K562 (cell line): ENCODE measurements at regions not wholly inside any gene's neighbourhood (a gene's known extent, or its start where the extent isn't known, plus 50 kb on each side); places are given as distances from the start of the nearest gene placed in this dataset.

Source experiments
- ATAC-seq: fragments of 200-7000 bp; cut with Tn5 transposase; 3 replicates; pipeline ENCODE4 v1.9.1; 2020; ENCODE audit warnings: moderate library complexity
- BruUV-seq: library from RNA; stranded (reverse); fragments of 400-500 nt; replicated peaks from 2 replicates; lab custom pipeline; 2021; lab: Mats Ljungman, UMichigan
- CTCF ChIA-PET: fragments of 300-600 bp; formaldehyde crosslinking; extraction: SDS; loops from one replicate; lab custom pipeline; 2021; ENCODE audit warnings: low intra/inter-chr PET ratio; lab: Yijun Ruan, JAX
- POLR2A ChIA-PET: fragments of 300-600, 350-650 bp; sonication (Branson Sonifier 250); formaldehyde crosslinking; extraction: SDS; loops from one replicate; lab custom pipeline; 2021; ENCODE audit warnings: antibody characterized with exemption, inconsistent platforms; lab: Yijun Ruan, JAX
- DNase-seq, 4 experiments: peaks; one replicate each; pipeline versions ENCODE4 v3.0.0 to v3.0.0-alpha.2; 2011 to 2018; ENCODE audit warnings: low spot score in 3 of 4, mixed read lengths in 3 of 4; ENCODE audit errors: extremely low read depth in 1 of 4
- FAIRE-seq: peaks from 2 replicates; lab custom pipeline; 2011; peaks lifted over from hg19 to GRCh38; lab: Jason Lieb, UNC
- H2AFZ ChIP-seq: 2 replicates; pipeline ENCODE4 v1.6.0; 2011; ENCODE audit warnings: low read depth, low read length, control low read depth, inconsistent platforms
- H3K27ac ChIP-seq: fragments of 200-600 bp; 3 replicates; pipeline ENCODE4 v1.8.0; 2011; ENCODE audit warnings: low read depth, mild to moderate bottlenecking, control low read depth, inconsistent platforms, low read length, moderate library complexity, mixed read lengths; ENCODE audit errors: extremely low read depth
- H3K27me3 ChIP-seq, 2 experiments: fragments of 300-600 bp in 1 of 2; 2 replicates in 1 of 2; 3 replicates in 1 of 2; pipeline versions ENCODE4 v1.6.0 to v1.8.0; 2011; ENCODE audit warnings: inconsistent platforms in 2 of 2, low read length in 2 of 2, mild to moderate bottlenecking in 1 of 2, mixed read lengths in 1 of 2, moderate library complexity in 1 of 2; ENCODE audit not compliant: control insufficient read depth in 2 of 2, insufficient read depth in 2 of 2
- H3K36me3 ChIP-seq: fragments of 300-600 bp; 3 replicates; pipeline ENCODE4 v1.8.0; 2011; ENCODE audit warnings: mild to moderate bottlenecking, low read length, inconsistent platforms; ENCODE audit not compliant: control insufficient read depth, insufficient read depth
- H3K4me1 ChIP-seq, 2 experiments: fragments of 200-600 bp in 1 of 2; replicated peaks in 1 of 2; 2 replicates in 1 of 2; 3 replicates in 1 of 2; pipeline versions ENCODE4 v1.5.1 to v1.8.0; 2011; ENCODE audit warnings: inconsistent platforms in 2 of 2, low read length in 2 of 2, mild to moderate bottlenecking in 1 of 2, mixed read lengths in 1 of 2, moderate library complexity in 1 of 2; ENCODE audit not compliant: control insufficient read depth in 2 of 2, insufficient read depth in 2 of 2
- H3K4me2 ChIP-seq: 2 replicates; pipeline ENCODE4 v1.6.1; 2011; ENCODE audit warnings: low read length, control low read depth, inconsistent platforms, mixed read lengths; ENCODE audit not compliant: insufficient read depth
- H3K4me3 ChIP-seq: fragments of 200-600 bp; sonication (generic), shearing (Covaris generic); 2 replicates; pipeline ENCODE4 v1.5.1; 2016; ENCODE audit warnings: control low read depth, inconsistent platforms
- H3K79me2 ChIP-seq: fragments of 200-600 bp; 3 replicates; pipeline ENCODE4 v1.8.0; 2011; ENCODE audit warnings: low read length, inconsistent platforms; ENCODE audit not compliant: control insufficient read depth, insufficient read depth
- H3K9ac ChIP-seq, 2 experiments: 2 replicates each; pipeline versions ENCODE4 v1.6.0 to v1.6.1; 2011; ENCODE audit warnings: low read depth in 2 of 2, low read length in 2 of 2, control low read depth in 1 of 2, inconsistent platforms in 1 of 2, mild to moderate bottlenecking in 1 of 2, mixed read lengths in 1 of 2; ENCODE audit not compliant: insufficient read depth in 1 of 2
- H3K9me1 ChIP-seq: one replicate; pipeline ENCODE4 v1.6.0; 2011; ENCODE audit warnings: inconsistent platforms, mild to moderate bottlenecking, low read length, moderate library complexity; ENCODE audit not compliant: control insufficient read depth, insufficient read depth
- H3K9me3 ChIP-seq: replicated peaks from 2 replicates; pipeline ENCODE4 v1.5.1; 2011; ENCODE audit warnings: low read depth, low read length, inconsistent platforms; ENCODE audit not compliant: control insufficient read depth, insufficient read depth
- H4K20me1 ChIP-seq: replicated peaks from 2 replicates; pipeline ENCODE4 v1.6.1; 2011; ENCODE audit warnings: low read length, inconsistent platforms, mixed read lengths; ENCODE audit not compliant: control insufficient read depth, insufficient read depth
- E2F3 ChIP-seq: fragments of 250-450 bp; sonication (Bioruptor Pico); IDR thresholded peaks from 2 replicates; pipeline ENCODE4 v1.4.0; 2020; ENCODE audit warnings: mild to moderate bottlenecking
- GTF2E2 ChIP-seq: fragments of 200-800 bp; sonication (Bioruptor generic); IDR thresholded peaks from 2 replicates; pipeline ENCODE4 v1.6.1; 2016; ENCODE audit warnings: missing genetic modification characterization, missing compliant biosample characterization
- ID3 ChIP-seq, 2 experiments: fragments of 250-450 bp in 1 of 2; fragments of 450-650 bp in 1 of 2; sonication (Bioruptor Pico) in 1 of 2; IDR thresholded peaks; 2 replicates each; pipeline versions ENCODE4 v1.6.1 to v1.8.0; 2016 to 2021; ENCODE audit warnings: mild to moderate bottlenecking in 2 of 2, moderate library complexity in 2 of 2, missing compliant biosample characterization in 1 of 2, missing genetic modification characterization in 1 of 2
- IRF2 ChIP-seq: sonication (generic); formaldehyde crosslinking; IDR thresholded peaks from 2 replicates; pipeline ENCODE4 v1.8.1; 2022; ENCODE audit warnings: mild to moderate bottlenecking, missing genetic modification reagents
- STAT6 ChIP-seq: sonication (generic); formaldehyde crosslinking; IDR thresholded peaks from 2 replicates; pipeline ENCODE4 v1.8.1; 2023; ENCODE audit warnings: mild to moderate bottlenecking, missing genetic modification reagents
- TEAD4 ChIP-seq, 2 experiments: sonication (generic) in 1 of 2; formaldehyde crosslinking in 1 of 2; IDR thresholded peaks; 2 replicates each; pipeline versions ENCODE4 v1.6.1 to v1.8.0; 2012 to 2022; ENCODE audit warnings: borderline replicate concordance in 1 of 2, inconsistent platforms in 1 of 2, low read length in 1 of 2, mild to moderate bottlenecking in 1 of 2, missing genetic modification reagents in 1 of 2
- THRAP3 ChIP-seq: fragments of 450-650 bp; IDR thresholded peaks from 2 replicates; pipeline ENCODE4 v1.6.1; 2016; ENCODE audit warnings: mild to moderate bottlenecking, inconsistent platforms, borderline replicate concordance
- TSC22D4 ChIP-seq: fragments of 450-650 bp; IDR thresholded peaks from 2 replicates; pipeline ENCODE4 v1.6.1; 2016; ENCODE audit warnings: missing genetic modification characterization, missing biosample characterization, control low read depth
- USF2 ChIP-seq: sonication (generic); formaldehyde crosslinking; IDR thresholded peaks from 2 replicates; pipeline ENCODE4 v1.5.0; 2020; ENCODE audit warnings: missing genetic modification reagents
- ZFP36 ChIP-seq: fragments of 150-350 bp; IDR thresholded peaks from 2 replicates; pipeline ENCODE4 v1.6.1; 2018; ENCODE audit warnings: low read length, low read depth; ENCODE audit not compliant: partially characterized antibody
- WGBS: fragments of 100-300 bp; shearing (Covaris generic); methylation state at CpG from one replicate; pipeline ENCODE4 v1.1.6; 2016; ENCODE audit warnings: low coverage, mixed read lengths; ENCODE audit not compliant: insufficient coverage; ENCODE audit errors: missing lambda C conversion rate; 5-methylcytosine and 5-hydroxymethylcytosine counted together
- in situ Hi-C: fragments of 300-500 bp; cut with MboI; formaldehyde crosslinking; loops from 4 replicates; pipeline ENCODE4 v1.15.0; 2018; ENCODE audit warnings: inconsistent platforms, mixed read lengths
- intact Hi-C: fragments of 100-400 bp; cut with micrococcal nuclease; formaldehyde crosslinking; loops from 2 replicates; pipeline ENCODE4 v1.14.2; 2022

- CTCF ChIA-PET: no interaction called here
- peaks cover 3 to 45% of the 10 kb centered on the region in 2 experiments; a peak in 3 of 5 replicates for H3K27me3 ChIP-seq
- H3K9me3 ChIP-seq: no peaks in the 10 kb centered on the region
- H3K4me3 ChIP-seq: no peak overlapping the region
- H3K4me1 ChIP-seq: peaks cover 0 to 9% of the 10 kb centered on the region in 2 experiments; a peak in 2 of 5 replicates
- FAIRE-seq (no peak), DNase-seq (no peak)
- no peaks in the 10 kb centered on the region for H3K36me3 ChIP-seq
- POLR2A ChIA-PET: no interaction called here
- in situ Hi-C loops: no loop called here
- no peaks in the 10 kb centered on the region for H3K9me1 ChIP-seq
- no peak overlapping the region for H3K4me2 ChIP-seq
- 9% methylated on average over 8 of the region's 14 CpGs for WGBS
- no peak overlapping the region for H3K9ac ChIP-seq
- H2AFZ ChIP-seq: no peak overlapping the region
- no peaks in the 10 kb centered on the region for H4K20me1 ChIP-seq
- intact Hi-C loops: no loop called here
- no peak for TF ChIP-seq TSC22D4 (tag)
- no peak for TF ChIP-seq GTF2E2 (tag)
- no peak for TF ChIP-seq E2F3 (CRISPR knock-in tag)
- no peak for TF ChIP-seq STAT6 (CRISPR knock-in tag)
- no peak for TF ChIP-seq TEAD4 (IDR thresholded peaks at IDR 0.05; ENCODE audit: low read length)
- no peak for TF ChIP-seq TEAD4 (CRISPR knock-in tag; IDR thresholded peaks at IDR 0.05; ENCODE audit: borderline replicate concordance)
- TF ChIP-seq ZFP36: no peak
- TF ChIP-seq USF2 (CRISPR knock-in tag): no peak
- no peak for TF ChIP-seq ID3 (CRISPR knock-in tag; IDR thresholded peaks at IDR 0.05)
- TF ChIP-seq ID3 (tag; IDR thresholded peaks at IDR 0.05): no peak
- TF ChIP-seq IRF2: no peak
- no peak for TF ChIP-seq THRAP3
- TF ChIP-seq, all 486 proteins: peak for 0
- Histone ChIP-seq H3K27ac (no peak overlapping the region), H3K79me2 (no peaks in the 10 kb centered on the region)
- no peak for ATAC-seq
- no TSS peak for BruUV-seq
Measured at GRCh38 chr14:101459551-101459900, 101.8 kb upstream of the DIO3 start.
